DMS153 treated with DMSO at 0.1 percent for 48 hours (cell line): ENCODE measurements at regions not wholly inside any gene's neighbourhood (a gene's known extent, or its start where the extent isn't known, plus 50 kb on each side); places are given as distances from the start of the nearest gene placed in this dataset.
A peak's percentile ranks its signal among the peaks of the same experiment; 100 is the strongest.

Experiments used
- DNase-seq: peaks from one replicate; lab custom pipeline; 2025; ENCODE audit not compliant: unreplicated experiment; lab: John Stamatoyannopoulos, UW

DNA sequence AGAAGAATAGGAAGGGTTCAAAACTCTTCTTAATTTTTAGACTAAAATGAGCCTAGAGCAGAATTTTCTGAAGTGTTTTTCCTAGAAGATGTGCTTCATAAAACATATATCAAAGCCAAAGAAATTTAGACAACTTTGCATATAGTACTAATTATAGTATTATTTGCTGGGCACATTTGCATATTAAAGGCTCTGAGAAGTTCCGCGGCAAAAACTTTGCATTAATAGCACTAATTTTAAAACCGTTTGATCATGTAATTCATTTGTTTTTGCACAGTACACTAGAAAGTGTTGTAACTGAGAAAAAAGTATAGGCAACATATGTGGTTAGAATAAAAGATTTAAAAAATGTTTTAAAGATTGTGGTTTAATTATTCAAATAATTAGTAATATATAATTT is 412.0 kb upstream of the NR2F2 start:
- DNase-seq, result no peak

GRCh38 chr15:95919460-95919859 is 411.0 kb upstream of the NR2F2 start:
- no peak for DNase-seq

DNA sequence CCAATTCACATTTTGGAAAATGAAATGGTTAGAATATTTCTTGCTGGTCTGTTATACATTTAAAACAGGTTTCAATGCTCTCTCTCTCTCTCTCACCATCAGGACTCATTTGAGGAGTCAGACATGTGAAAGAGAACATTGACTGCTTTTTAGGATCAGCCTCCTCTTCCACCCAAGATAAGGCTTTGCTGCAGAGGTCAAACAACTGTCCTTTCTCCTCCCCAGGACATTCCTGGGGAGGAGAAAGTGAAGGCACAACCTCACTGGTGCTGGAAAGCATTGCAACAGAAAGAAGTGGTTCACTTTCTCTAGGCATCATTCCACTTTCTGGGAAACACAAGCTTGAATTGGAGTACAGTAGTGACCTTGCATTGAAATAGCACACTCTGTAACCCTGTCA is 409.1 kb upstream of the NR2F2 start:
- DNase-seq, result no peak

GRCh38 chr15:95922431-95922830 is 408.1 kb upstream of the NR2F2 start:
- no peak for DNase-seq

GRCh38 chr15:95923792-95924191 is 406.7 kb upstream of the NR2F2 start:
- no peak for DNase-seq

- no peak for DNase-seq
These were observed 401.7 kb upstream of the NR2F2 start for GRCh38 chr15:95928822-95929221.

- DNase-seq, result no peak
These were observed 401.2 kb upstream of the NR2F2 start for GRCh38 chr15:95929232-95929846.

DNA sequence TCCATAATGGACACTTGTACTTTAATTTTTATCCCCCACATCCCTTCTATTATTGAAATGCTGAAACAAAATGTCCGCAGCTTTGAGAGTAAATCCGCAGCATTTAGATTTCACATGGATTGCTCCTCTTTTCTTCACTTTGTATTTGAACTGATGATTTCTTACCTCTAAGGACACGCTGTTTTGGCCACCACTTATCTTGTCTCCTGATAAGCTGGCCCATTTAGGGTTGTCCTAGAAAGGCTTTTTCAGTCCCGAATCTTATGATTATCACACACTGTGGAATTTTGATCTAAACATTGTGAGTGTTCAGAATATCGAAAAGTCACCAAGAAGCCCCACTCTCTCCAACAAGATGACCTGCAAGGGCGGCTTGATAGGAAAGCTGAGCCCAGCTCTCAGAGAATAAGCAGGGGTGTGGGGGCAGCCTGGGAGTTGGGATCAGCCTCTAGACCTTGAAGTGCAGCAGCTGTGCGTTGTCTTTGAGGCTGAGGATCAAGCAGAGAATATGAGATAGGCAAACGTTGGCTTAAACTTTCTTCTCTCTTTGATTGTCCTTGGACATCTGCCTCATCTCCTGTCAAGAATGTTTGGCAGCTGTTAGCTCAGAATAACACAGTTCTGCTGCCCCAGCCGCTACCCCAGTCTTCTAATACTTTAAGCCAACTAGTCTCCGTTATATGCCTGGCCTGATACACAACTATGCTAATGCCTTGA is 399.7 kb upstream of the NR2F2 start:
- DNase-seq, result no peak

DNA sequence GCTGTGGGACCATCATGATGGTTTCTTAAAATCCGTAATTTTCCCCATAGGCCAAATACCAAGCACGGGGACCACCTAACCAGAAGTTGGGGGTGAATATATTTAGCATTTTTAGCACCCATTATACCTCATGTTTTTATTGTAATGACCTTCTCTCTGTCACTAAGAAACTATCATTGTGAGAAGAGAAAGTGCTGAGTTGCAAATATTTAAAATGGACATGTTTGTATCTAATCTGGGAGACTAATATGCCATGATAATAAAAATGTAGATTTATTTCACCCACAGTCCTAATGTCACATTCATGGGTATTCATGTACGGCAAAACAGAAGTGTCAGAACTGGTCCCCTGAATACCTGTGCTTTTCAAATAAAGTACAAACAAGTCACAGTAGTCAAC is 398.9 kb upstream of the NR2F2 start:
- no peak for DNase-seq

GRCh38 chr15:95932141-95932540 is 398.4 kb upstream of the NR2F2 start:
- DNase-seq, result no peak

GRCh38 chr15:95932676-95933075 is 397.8 kb upstream of the NR2F2 start:
- no peak for DNase-seq

DNA sequence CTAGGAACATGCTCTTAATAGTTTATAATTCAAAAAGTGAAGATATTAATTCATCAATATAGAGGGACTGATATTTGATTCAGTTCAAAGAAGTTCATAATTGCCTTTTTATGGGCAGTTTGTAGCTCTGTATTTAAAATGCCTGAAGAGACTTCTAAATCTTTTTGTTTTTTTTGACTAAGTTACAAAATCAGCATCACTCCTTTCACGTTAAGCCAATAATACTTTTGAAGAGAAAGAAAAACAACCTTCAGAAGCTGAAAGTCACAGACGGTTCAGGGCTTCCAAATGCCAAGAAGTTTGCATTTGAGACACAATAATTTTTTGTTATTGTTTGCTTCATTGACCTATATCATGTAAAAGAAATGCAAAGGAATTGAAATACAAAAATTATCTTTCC is 394.6 kb upstream of the NR2F2 start:
- DNase-seq, result no peak

GRCh38 chr15:95937128-95937528 is 393.4 kb upstream of the NR2F2 start:
- DNase-seq, result no peak

DNA sequence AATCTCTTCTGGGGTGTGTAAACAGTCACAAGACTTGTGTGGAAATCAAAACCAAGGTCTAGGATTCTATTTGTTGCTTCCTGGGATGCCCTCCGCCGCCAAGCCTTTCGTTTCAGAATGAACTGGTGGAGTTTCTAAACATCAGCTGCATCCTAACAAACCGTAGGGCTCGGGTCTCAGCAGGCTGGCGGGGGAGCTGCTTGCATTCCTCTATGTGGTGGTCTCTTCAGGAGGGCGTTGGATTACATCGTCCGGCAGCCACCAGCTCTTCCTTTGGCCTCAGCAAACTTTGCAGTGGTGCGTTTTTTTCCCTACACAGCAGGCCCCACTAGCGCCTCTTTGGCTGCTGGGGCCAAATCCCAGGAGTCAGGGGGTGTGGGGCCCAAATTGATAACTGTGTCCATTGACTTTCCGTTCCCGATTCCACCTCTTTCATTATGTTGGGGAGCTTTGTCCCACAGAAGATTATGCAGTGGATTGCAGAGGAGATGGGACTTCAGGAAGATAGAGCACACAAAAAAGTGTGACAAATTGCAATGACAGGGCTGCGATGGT is 390.0 kb upstream of the NR2F2 start:
- no peak for DNase-seq

DNA sequence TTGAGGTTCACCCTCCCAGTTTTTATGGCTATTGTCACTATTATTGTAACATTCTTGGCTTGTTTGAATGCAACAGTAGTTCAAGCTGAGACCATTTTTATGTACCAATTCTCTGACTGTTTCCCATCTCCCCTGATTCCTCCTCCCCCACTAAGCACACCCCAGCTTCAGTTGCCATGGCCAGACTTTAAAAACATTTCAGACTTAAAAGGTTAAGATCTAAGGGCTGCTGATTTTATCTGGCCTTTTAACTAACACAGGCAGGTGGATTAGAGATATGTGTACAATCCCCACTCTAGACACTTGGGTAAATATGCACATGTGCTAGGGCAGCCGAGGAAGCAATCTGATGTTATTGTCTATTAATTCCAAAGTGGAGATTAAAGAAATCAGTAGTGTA is 386.3 kb upstream of the NR2F2 start:
- DNase-seq, result peak; percentile 8

- DNase-seq, result no peak
These were observed 385.7 kb upstream of the NR2F2 start for GRCh38 chr15:95944661-95945255.

DNA sequence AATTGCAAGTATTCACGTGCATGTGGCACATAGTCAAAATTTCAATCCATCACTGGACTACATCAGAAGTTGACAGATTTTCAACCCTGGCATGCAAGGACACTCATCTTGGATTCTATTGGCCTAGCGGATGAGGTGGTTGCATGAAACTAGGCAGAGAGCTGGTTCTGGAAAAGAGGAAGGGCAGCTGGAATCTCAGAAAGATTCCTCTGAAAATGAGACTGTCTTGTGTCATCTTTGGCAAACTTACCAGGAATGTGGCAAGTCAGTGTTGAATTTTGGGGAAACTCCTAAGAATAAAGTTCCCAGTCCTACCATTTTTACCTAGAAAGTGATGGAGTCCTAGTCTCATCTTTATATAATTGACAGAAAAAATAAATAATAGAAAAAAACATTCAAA is 384.3 kb upstream of the NR2F2 start:
- no peak for DNase-seq

DNA sequence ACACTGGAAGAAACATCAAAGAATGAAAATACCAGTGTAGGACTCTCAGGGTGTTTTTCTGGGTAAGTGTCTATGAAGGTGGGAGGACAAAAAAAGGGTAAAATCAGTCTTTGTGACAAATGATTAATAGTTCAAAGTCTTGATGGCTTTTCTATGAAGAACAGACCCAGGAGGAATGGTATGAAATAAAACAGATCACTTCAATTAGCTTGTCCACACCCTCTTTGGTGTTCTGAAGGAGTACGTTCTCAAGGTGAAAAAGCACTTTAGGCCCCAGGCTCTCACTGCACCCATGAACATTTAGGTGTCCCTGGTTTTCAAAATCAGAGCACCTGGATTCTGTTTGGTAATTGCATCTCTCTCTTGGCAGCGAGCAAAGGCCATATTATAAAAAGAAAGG is 383.6 kb upstream of the NR2F2 start:
- DNase-seq, result no peak

DNA sequence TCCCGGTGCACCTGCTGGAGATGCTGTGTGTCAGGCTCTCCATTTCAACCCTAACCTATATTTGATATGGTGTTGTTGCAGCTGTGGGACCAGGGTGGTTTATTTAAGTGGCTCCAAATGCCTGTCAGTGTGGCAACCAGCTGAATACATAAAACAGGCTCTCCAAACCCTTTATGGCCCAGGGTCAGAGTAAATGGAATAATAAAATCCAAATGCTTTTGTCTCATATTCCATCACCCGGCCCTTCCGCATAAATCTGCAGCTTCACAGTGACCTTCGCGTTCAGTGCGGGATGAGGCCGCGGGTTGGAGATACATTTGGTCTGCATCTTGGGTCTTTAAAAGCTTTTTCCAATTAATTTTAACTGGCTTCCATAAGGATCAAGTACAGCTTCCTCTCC is 382.1 kb upstream of the NR2F2 start:
- DNase-seq, result peak; percentile 40

DNA sequence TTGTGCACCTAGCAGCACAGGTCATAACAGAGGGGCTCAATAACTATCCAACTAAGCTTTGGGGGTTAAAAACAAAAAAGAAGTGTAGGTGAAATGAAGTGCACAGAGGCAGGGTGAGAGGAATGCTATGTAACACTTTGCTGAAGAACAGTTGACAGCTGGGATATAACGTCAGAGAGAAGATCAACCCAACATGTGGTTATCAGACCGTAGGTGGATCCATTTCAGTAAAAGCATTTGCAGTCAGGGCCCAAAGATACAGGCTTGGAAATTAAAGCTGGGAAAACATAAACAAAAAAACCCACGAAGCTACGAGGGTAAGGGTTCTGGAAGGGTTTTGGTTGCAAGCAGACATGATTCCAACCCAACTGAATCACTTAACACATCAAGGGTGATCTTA is 377.5 kb upstream of the NR2F2 start:
- DNase-seq, result no peak

GRCh38 chr15:95957861-95958260 is 372.6 kb upstream of the NR2F2 start:
- no peak for DNase-seq

- DNase-seq, result no peak
These were observed 372.1 kb upstream of the NR2F2 start for GRCh38 chr15:95958382-95958781.
